Mucosa of rectum (tissue), 2 donors: ENCODE measurements at regions not wholly inside any gene's neighbourhood (a gene's known extent, or its start where the extent isn't known, plus 50 kb on each side); places are given as distances from the start of the nearest gene placed in this dataset.
"Not testable (repeated sequence)": the region's sequence is repeated elsewhere in the genome, so short reads cannot be mapped to it uniquely, and the experiment has no call there.

Experiments
- H3K27ac ChIP-seq, 2 donors: one replicate each; pipeline ENCODE4 v1.7.0; 2013; ENCODE audit warnings: inconsistent platforms in 2 of 2, low read depth in 2 of 2, low read length in 2 of 2
- H3K27me3 ChIP-seq, 2 donors: one replicate each; pipeline ENCODE4 v1.7.0; 2013; ENCODE audit warnings: low read length in 2 of 2; ENCODE audit not compliant: control insufficient read depth in 2 of 2, insufficient read depth in 2 of 2
- H3K36me3 ChIP-seq, 2 donors: one replicate each; pipeline ENCODE4 v1.7.0; 2013; ENCODE audit warnings: low read length in 2 of 2; ENCODE audit not compliant: control insufficient read depth in 2 of 2, insufficient read depth in 2 of 2
- H3K4me1 ChIP-seq, 2 donors: one replicate each; pipeline ENCODE4 v1.7.0; 2013; ENCODE audit warnings: low read length in 2 of 2, mild to moderate bottlenecking in 1 of 2; ENCODE audit not compliant: control insufficient read depth in 2 of 2, insufficient read depth in 2 of 2
- H3K4me3 ChIP-seq, 2 donors: one replicate each; pipeline ENCODE4 v1.7.0; 2013; ENCODE audit warnings: low read length in 2 of 2
- H3K9ac ChIP-seq, 2 donors: one replicate each; pipeline ENCODE4 v1.7.0; 2013; ENCODE audit warnings: low read length in 2 of 2, low read depth in 1 of 2, mild to moderate bottlenecking in 1 of 2
- H3K9me3 ChIP-seq, 2 donors: one replicate each; pipeline ENCODE4 v1.7.0; 2013; ENCODE audit warnings: low read length in 2 of 2; ENCODE audit not compliant: control insufficient read depth in 2 of 2
- donor health status: healthy.
- donor health status: Normal muscosa, but diverticular disease.

GRCh38 chr17:53234138-53234537 lies 588.6 kb upstream of the KIF2B start:
- Histone ChIP-seq H3K9ac (no peak overlapping the region), H3K27ac (no peak overlapping the region), H3K4me3 (no peak overlapping the region), H3K9me3 (peaks cover 0 to 3% of the 10 kb centered on the region in 2 donors), H3K27me3 (no peaks in the 10 kb centered on the region), H3K36me3 (no peaks in the 10 kb centered on the region), H3K4me1 (no peaks in the 10 kb centered on the region)

- no peak overlapping the region for H3K9ac ChIP-seq
- H3K27ac ChIP-seq, result no peak overlapping the region
- no peaks in the 10 kb centered on the region for H3K36me3 ChIP-seq
- H3K9me3 ChIP-seq, result peaks cover 0 to 2% of the 10 kb centered on the region in 2 donors
- H3K4me1 ChIP-seq, result no peaks in the 10 kb centered on the region
- no peaks in the 10 kb centered on the region for H3K27me3 ChIP-seq
- H3K4me3 ChIP-seq, result no peak overlapping the region
These were observed 595.2 kb upstream of the KIF2B start for GRCh38 chr17:53227514-53227913.

GRCh38 chr17:53227111-53227510 lies 595.6 kb upstream of the KIF2B start:
- Histone ChIP-seq H3K9me3 (no peaks in the 10 kb centered on the region), H3K36me3 (no peaks in the 10 kb centered on the region), H3K4me1 (no peaks in the 10 kb centered on the region), H3K4me3 (no peak overlapping the region), H3K9ac (no peak overlapping the region), H3K27me3 (no peaks in the 10 kb centered on the region), H3K27ac (no peak overlapping the region)

GRCh38 chr17:53219821-53220220 lies 602.9 kb upstream of the KIF2B start:
- H3K36me3 ChIP-seq, result no peaks in the 10 kb centered on the region
- no peak overlapping the region for H3K9ac ChIP-seq
- H3K4me3 ChIP-seq, result no peak overlapping the region
- no peaks in the 10 kb centered on the region for H3K27me3 ChIP-seq
- no peak overlapping the region for H3K27ac ChIP-seq
- no peaks in the 10 kb centered on the region for H3K4me1 ChIP-seq
- peaks cover 0 to 3% of the 10 kb centered on the region in 2 donors for H3K9me3 ChIP-seq

GRCh38 chr17:53218723-53219122 lies 604.0 kb upstream of the KIF2B start:
- Histone ChIP-seq H3K9ac (no peak overlapping the region), H3K27ac (no peak overlapping the region), H3K9me3 (peaks cover 0 to 3% of the 10 kb centered on the region in 2 donors), H3K4me1 (no peaks in the 10 kb centered on the region), H3K27me3 (no peaks in the 10 kb centered on the region), H3K36me3 (no peaks in the 10 kb centered on the region), H3K4me3 (no peak overlapping the region)

GRCh38 chr17:53217311-53217710 lies 605.4 kb upstream of the KIF2B start:
- Histone ChIP-seq H3K9me3 (peaks cover 0 to 3% of the 10 kb centered on the region in 2 donors), H3K27ac (no peak overlapping the region), H3K4me1 (no peaks in the 10 kb centered on the region), H3K9ac (no peak overlapping the region), H3K4me3 (no peak overlapping the region), H3K36me3 (no peaks in the 10 kb centered on the region), H3K27me3 (no peaks in the 10 kb centered on the region)

GRCh38 chr17:53208935-53209334 lies 613.8 kb upstream of the KIF2B start:
- H3K27me3 ChIP-seq, H3K27ac ChIP-seq, H3K4me1 ChIP-seq, H3K4me3 ChIP-seq, H3K36me3 ChIP-seq, H3K9ac ChIP-seq, H3K9me3 ChIP-seq: not testable (repeated sequence)

- no peak overlapping the region for H3K4me3 ChIP-seq
- no peaks in the 10 kb centered on the region for H3K36me3 ChIP-seq
- H3K4me1 ChIP-seq, result no peaks in the 10 kb centered on the region
- H3K27ac ChIP-seq, result no peak overlapping the region
- no peaks in the 10 kb centered on the region for H3K27me3 ChIP-seq
- no peaks in the 10 kb centered on the region for H3K9me3 ChIP-seq
- H3K9ac ChIP-seq, result no peak overlapping the region
These were observed 629.7 kb upstream of the KIF2B start for GRCh38 chr17:53193044-53193443.

GRCh38 chr17:53191878-53192277 lies 630.8 kb upstream of the KIF2B start:
- Histone ChIP-seq H3K4me1 (no peaks in the 10 kb centered on the region), H3K9me3 (no peaks in the 10 kb centered on the region), H3K27me3 (no peaks in the 10 kb centered on the region), H3K36me3 (no peaks in the 10 kb centered on the region), H3K9ac (no peak overlapping the region), H3K27ac (no peak overlapping the region), H3K4me3 (no peak overlapping the region)

- Histone ChIP-seq H3K9ac (no peak overlapping the region), H3K27me3 (no peaks in the 10 kb centered on the region), H3K4me3 (no peak overlapping the region), H3K9me3 (no peaks in the 10 kb centered on the region), H3K4me1 (no peaks in the 10 kb centered on the region), H3K27ac (no peak overlapping the region), H3K36me3 (no peaks in the 10 kb centered on the region)
These were observed 636.7 kb upstream of the KIF2B start for GRCh38 chr17:53186001-53186400.

GRCh38 chr17:53176629-53177028 lies 646.1 kb upstream of the KIF2B start:
- no peak overlapping the region for H3K4me3 ChIP-seq
- no peak overlapping the region for H3K9ac ChIP-seq
- H3K27me3 ChIP-seq, result no peaks in the 10 kb centered on the region
- no peaks in the 10 kb centered on the region for H3K9me3 ChIP-seq
- no peaks in the 10 kb centered on the region for H3K36me3 ChIP-seq
- H3K27ac ChIP-seq, result no peak overlapping the region
- H3K4me1 ChIP-seq, result no peaks in the 10 kb centered on the region
